Activated CD4-positive, alpha-beta T cell treated with anti-CD3 and anti-CD28 coated beads, Interleukin-2, amount 10 ng/mL, durations not matched to agents 7 days and 5 days (primary cell): ENCODE measurements at regions not wholly inside any gene's neighbourhood (a gene's known extent, or its start where the extent isn't known, plus 50 kb on each side); places are given as distances from the start of the nearest gene placed in this dataset.

ENCODE experiments used
- CTCF ChIA-PET: fragments of 350-600 bp; sonication (Branson Sonifier 250); formaldehyde crosslinking; loops from one replicate; lab custom pipeline; 2021; ENCODE audit warnings: antibody characterized with exemption; lab: Charles Lee
- POLR2A ChIA-PET: fragments of 350-600 bp; sonication (Branson Sonifier 250); formaldehyde crosslinking; loops from one replicate; lab custom pipeline; 2021; ENCODE audit warnings: antibody characterized with exemption; lab: Charles Lee
- DNase-seq: peaks from one replicate; pipeline ENCODE4 v3.0.0-alpha.2; 2020
- H3K27ac Mint-ChIP-seq: one replicate; pipeline ENCODE4 v1.8.0; 2021; ENCODE audit warnings: mild to moderate bottlenecking, moderate library complexity, mixed read lengths
- H3K27me3 Mint-ChIP-seq: one replicate; pipeline ENCODE4 v1.8.0; 2021; ENCODE audit warnings: mixed read lengths
- H3K36me3 Mint-ChIP-seq: one replicate; pipeline ENCODE4 v1.8.0; 2021; ENCODE audit warnings: low read depth, mixed read lengths
- H3K4me1 Mint-ChIP-seq: one replicate; pipeline ENCODE4 v1.8.0; 2021; ENCODE audit warnings: mixed read lengths
- H3K4me3 Mint-ChIP-seq: one replicate; pipeline ENCODE4 v1.8.0; 2021; ENCODE audit warnings: mild to moderate bottlenecking, moderate library complexity, mixed read lengths
- H3K9me3 Mint-ChIP-seq: one replicate; pipeline ENCODE4 v1.8.0; 2021; ENCODE audit warnings: mixed read lengths

- Mint-ChIP-seq H3K9me3 (no peaks in the 10 kb centered on the region), H3K4me3 (no peak overlapping the region), H3K27me3 (no peaks in the 10 kb centered on the region), H3K36me3 (no peaks in the 10 kb centered on the region), H3K27ac (no peak overlapping the region), H3K4me1 (no peaks in the 10 kb centered on the region)
- DNase-seq, result no peak
- CTCF ChIA-PET, result no interaction called here
- POLR2A ChIA-PET, result no interaction called here
Observed at GRCh38 chr4:8760561-8760960, 111.1 kb downstream of the HMX1 start.

DNA sequence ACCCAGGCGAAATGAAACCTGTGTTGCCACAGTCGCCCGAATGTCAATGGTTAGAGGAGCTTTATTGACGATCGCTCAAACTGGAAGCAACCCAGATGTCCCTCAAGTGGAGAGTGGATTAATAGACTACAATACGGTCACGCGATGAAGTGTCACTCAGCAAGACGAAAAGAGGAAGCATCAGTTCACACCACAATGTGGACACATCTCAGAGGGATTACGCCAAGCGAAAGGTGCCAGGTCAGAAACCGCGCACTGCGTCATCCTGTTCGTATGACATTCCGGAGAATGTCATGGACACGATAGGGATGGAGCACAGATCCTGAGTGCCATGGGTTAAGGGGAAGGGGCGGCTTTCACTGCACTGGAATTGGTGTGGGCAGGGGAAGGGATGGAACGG lies 111.7 kb downstream of the HMX1 start:
- no peaks in the 10 kb centered on the region for H3K9me3 Mint-ChIP-seq
- CTCF ChIA-PET, result no interaction called here
- no peak for DNase-seq
- POLR2A ChIA-PET, result no interaction called here
- H3K27me3 Mint-ChIP-seq, result no peaks in the 10 kb centered on the region
- no peak overlapping the region for H3K27ac Mint-ChIP-seq
- no peak overlapping the region for H3K4me3 Mint-ChIP-seq
- no peaks in the 10 kb centered on the region for H3K4me1 Mint-ChIP-seq
- no peaks in the 10 kb centered on the region for H3K36me3 Mint-ChIP-seq

GRCh38 chr4:8756816-8757215 lies 114.8 kb downstream of the HMX1 start:
- ChIA-PET POLR2A (no interaction called here), CTCF (no interaction called here)
- Mint-ChIP-seq H3K27ac (no peak overlapping the region), H3K9me3 (no peaks in the 10 kb centered on the region), H3K27me3 (no peaks in the 10 kb centered on the region), H3K4me1 (no peaks in the 10 kb centered on the region), H3K36me3 (no peaks in the 10 kb centered on the region), H3K4me3 (no peak overlapping the region)
- DNase-seq, result no peak

GRCh38 chr4:8754634-8755589 lies 116.7 kb downstream of the HMX1 start:
- CTCF ChIA-PET, result no interaction called here
- no peaks in the 10 kb centered on the region for H3K4me1 Mint-ChIP-seq
- no peaks in the 10 kb centered on the region for H3K27me3 Mint-ChIP-seq
- no peak overlapping the region for H3K27ac Mint-ChIP-seq
- no peaks in the 10 kb centered on the region for H3K9me3 Mint-ChIP-seq
- no peak for DNase-seq
- POLR2A ChIA-PET, result no interaction called here
- H3K36me3 Mint-ChIP-seq, result no peaks in the 10 kb centered on the region
- H3K4me3 Mint-ChIP-seq, result no peak overlapping the region

DNA sequence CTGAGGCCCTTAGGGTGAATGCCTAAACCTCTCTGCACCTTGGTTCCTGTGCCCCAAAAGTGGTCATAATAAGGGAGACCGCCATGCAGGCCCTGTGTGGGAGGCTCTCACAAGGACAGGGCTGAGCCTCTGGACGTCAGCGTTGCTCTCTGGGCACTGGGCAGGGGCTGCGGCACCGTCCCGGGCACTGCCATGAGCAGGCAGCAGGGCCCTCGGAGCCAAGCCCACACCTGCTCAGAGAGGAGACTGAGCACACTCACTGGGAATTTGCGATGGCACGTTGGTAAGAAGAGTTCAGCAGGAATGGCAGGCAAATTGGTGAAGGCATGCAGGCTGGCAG lies 123.4 kb downstream of the HMX1 start:
- Mint-ChIP-seq H3K9me3 (peaks cover 10% of the 10 kb centered on the region), H3K36me3 (no peaks in the 10 kb centered on the region), H3K4me1 (no peaks in the 10 kb centered on the region), H3K27me3 (no peaks in the 10 kb centered on the region), H3K4me3 (no peak overlapping the region), H3K27ac (no peak overlapping the region)
- no peak for DNase-seq
- ChIA-PET POLR2A (no interaction called here), CTCF (no interaction called here)

GRCh38 chr4:8747467-8748235 lies 124.0 kb downstream of the HMX1 start:
- Mint-ChIP-seq H3K27ac (no peak overlapping the region), H3K4me1 (no peaks in the 10 kb centered on the region), H3K4me3 (no peak overlapping the region), H3K27me3 (no peaks in the 10 kb centered on the region), H3K36me3 (no peaks in the 10 kb centered on the region), H3K9me3 (peaks cover 10% of the 10 kb centered on the region)
- DNase-seq, result no peak
- ChIA-PET CTCF (no interaction called here), POLR2A (no interaction called here)

GRCh38 chr4:8746523-8747466 lies 124.8 kb downstream of the HMX1 start:
- Mint-ChIP-seq H3K36me3 (no peaks in the 10 kb centered on the region), H3K27me3 (no peaks in the 10 kb centered on the region), H3K27ac (no peak overlapping the region), H3K4me1 (no peaks in the 10 kb centered on the region), H3K4me3 (no peak overlapping the region), H3K9me3 (peaks cover 10% of the 10 kb centered on the region)
- DNase-seq, result no peak
- POLR2A ChIA-PET, result no interaction called here
- CTCF ChIA-PET, result no interaction called here

GRCh38 chr4:8745826-8746225 lies 125.8 kb downstream of the HMX1 start:
- H3K9me3 Mint-ChIP-seq, result peaks cover 10% of the 10 kb centered on the region
- POLR2A ChIA-PET, result no interaction called here
- DNase-seq, result no peak

GRCh38 chr4:8745005-8745790 lies 126.4 kb downstream of the HMX1 start:
- POLR2A ChIA-PET, result no interaction called here
- Mint-ChIP-seq H3K36me3 (no peaks in the 10 kb centered on the region), H3K4me3 (no peak overlapping the region), H3K9me3 (peaks cover 10% of the 10 kb centered on the region), H3K27ac (no peak overlapping the region), H3K27me3 (no peaks in the 10 kb centered on the region), H3K4me1 (no peaks in the 10 kb centered on the region)
- CTCF ChIA-PET, result no interaction called here
- no peak for DNase-seq

More at GRCh38 chr4:8745826-8746225, 125.8 kb downstream of the HMX1 start:
- Mint-ChIP-seq H3K4me3 (no peak overlapping the region), H3K27me3 (no peaks in the 10 kb centered on the region), H3K4me1 (no peaks in the 10 kb centered on the region), H3K36me3 (no peaks in the 10 kb centered on the region), H3K27ac (no peak overlapping the region)
- CTCF ChIA-PET, result no interaction called here

GRCh38 chr4:8744083-8744805 lies 127.4 kb downstream of the HMX1 start:
- Mint-ChIP-seq H3K27me3 (no peaks in the 10 kb centered on the region), H3K36me3 (no peaks in the 10 kb centered on the region), H3K9me3 (peaks cover 10% of the 10 kb centered on the region), H3K27ac (no peak overlapping the region), H3K4me1 (no peaks in the 10 kb centered on the region), H3K4me3 (no peak overlapping the region)
- POLR2A ChIA-PET, result no interaction called here
- CTCF ChIA-PET, result no interaction called here
- DNase-seq, result no peak

- Mint-ChIP-seq H3K4me1 (no peaks in the 10 kb centered on the region), H3K4me3 (no peak overlapping the region), H3K36me3 (no peaks in the 10 kb centered on the region), H3K9me3 (peaks cover 10% of the 10 kb centered on the region), H3K27ac (no peak overlapping the region), H3K27me3 (no peaks in the 10 kb centered on the region)
- ChIA-PET CTCF (no interaction called here), POLR2A (no interaction called here)
- no peak for DNase-seq
Observed at GRCh38 chr4:8742546-8742945, 129.1 kb downstream of the HMX1 start.
